Dendritic cell treated with granulocyte-macrophage colony-stimulating factor and Interleukin-4, amounts not matched to agents 40 ng/mL and 50 ng/mL, for 4 days (primary cell): ENCODE measurements at regions not wholly inside any gene's neighbourhood (a gene's known extent, or its start where the extent isn't known, plus 50 kb on each side); places are given as distances from the start of the nearest gene placed in this dataset.

ENCODE experiments used
- H3K27ac Mint-ChIP-seq: one replicate; pipeline ENCODE4 v1.8.0; 2022; ENCODE audit warnings: mild to moderate bottlenecking, mixed read lengths
- H3K27me3 Mint-ChIP-seq: one replicate; pipeline ENCODE4 v1.8.0; 2022; ENCODE audit warnings: mild to moderate bottlenecking, mixed read lengths
- H3K36me3 Mint-ChIP-seq: one replicate; pipeline ENCODE4 v1.8.0; 2022; ENCODE audit warnings: low read depth, mixed read lengths
- H3K4me1 Mint-ChIP-seq: one replicate; pipeline ENCODE4 v1.8.0; 2022; ENCODE audit warnings: low read depth, mixed read lengths
- H3K4me3 Mint-ChIP-seq: one replicate; pipeline ENCODE4 v1.8.0; 2022; ENCODE audit warnings: mild to moderate bottlenecking, moderate library complexity, mixed read lengths
- H3K9me3 Mint-ChIP-seq: one replicate; pipeline ENCODE4 v1.8.0; 2022; ENCODE audit warnings: mixed read lengths
- intact Hi-C: fragments of 100-400 bp; cut with micrococcal nuclease; formaldehyde crosslinking; loops from one replicate; pipeline ENCODE4 v1.15.0; 2022

GRCh38 chr12:53849113-53849512 lies 89.5 kb upstream of the HOXC13 start:
- no peaks in the 10 kb centered on the region for H3K4me1 Mint-ChIP-seq
- H3K4me3 Mint-ChIP-seq, result no peak overlapping the region
- no peaks in the 10 kb centered on the region for H3K36me3 Mint-ChIP-seq
- intact Hi-C loops, result no loop called here
- H3K27me3 Mint-ChIP-seq, result peaks cover 47% of the 10 kb centered on the region
- H3K27ac Mint-ChIP-seq, result no peak overlapping the region
- H3K9me3 Mint-ChIP-seq, result no peaks in the 10 kb centered on the region

- no peak overlapping the region for H3K4me3 Mint-ChIP-seq
- no peaks in the 10 kb centered on the region for H3K4me1 Mint-ChIP-seq
- H3K36me3 Mint-ChIP-seq, result no peaks in the 10 kb centered on the region
- H3K9me3 Mint-ChIP-seq, result no peaks in the 10 kb centered on the region
- intact Hi-C loops, result no loop called here
- peaks cover 44% of the 10 kb centered on the region for H3K27me3 Mint-ChIP-seq
- no peak overlapping the region for H3K27ac Mint-ChIP-seq
Measured at GRCh38 chr12:53849656-53850055, 89.0 kb upstream of the HOXC13 start.

DNA sequence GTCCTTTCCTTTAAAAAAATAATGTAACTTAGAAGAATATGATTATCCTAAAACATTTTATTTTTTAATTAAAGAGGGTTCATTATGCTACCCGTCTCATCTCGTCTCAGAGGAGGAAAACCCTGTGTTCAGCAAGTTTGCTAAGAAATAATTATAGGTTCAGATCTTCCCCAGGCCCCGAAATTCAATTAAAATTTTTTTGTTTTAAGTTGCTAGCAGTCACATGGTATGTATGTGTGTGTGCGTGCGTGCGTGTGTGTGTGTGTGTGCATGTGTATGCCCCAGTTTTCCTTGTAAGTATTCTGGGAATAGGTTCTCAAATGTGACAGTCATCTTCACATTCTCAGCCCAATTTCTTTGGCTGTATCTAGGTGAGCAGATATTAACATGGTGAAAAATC lies 86.6 kb upstream of the HOXC13 start:
- Mint-ChIP-seq H3K4me3 (no peak overlapping the region), H3K36me3 (no peaks in the 10 kb centered on the region), H3K9me3 (no peaks in the 10 kb centered on the region), H3K27me3 (peaks cover 37% of the 10 kb centered on the region), H3K4me1 (no peaks in the 10 kb centered on the region), H3K27ac (no peak overlapping the region)
- intact Hi-C loops, result no loop called here

- H3K27ac Mint-ChIP-seq, result no peak overlapping the region
- intact Hi-C loops, result no loop called here
Measured at GRCh38 chr12:53852992-53853391, 85.6 kb upstream of the HOXC13 start.

DNA sequence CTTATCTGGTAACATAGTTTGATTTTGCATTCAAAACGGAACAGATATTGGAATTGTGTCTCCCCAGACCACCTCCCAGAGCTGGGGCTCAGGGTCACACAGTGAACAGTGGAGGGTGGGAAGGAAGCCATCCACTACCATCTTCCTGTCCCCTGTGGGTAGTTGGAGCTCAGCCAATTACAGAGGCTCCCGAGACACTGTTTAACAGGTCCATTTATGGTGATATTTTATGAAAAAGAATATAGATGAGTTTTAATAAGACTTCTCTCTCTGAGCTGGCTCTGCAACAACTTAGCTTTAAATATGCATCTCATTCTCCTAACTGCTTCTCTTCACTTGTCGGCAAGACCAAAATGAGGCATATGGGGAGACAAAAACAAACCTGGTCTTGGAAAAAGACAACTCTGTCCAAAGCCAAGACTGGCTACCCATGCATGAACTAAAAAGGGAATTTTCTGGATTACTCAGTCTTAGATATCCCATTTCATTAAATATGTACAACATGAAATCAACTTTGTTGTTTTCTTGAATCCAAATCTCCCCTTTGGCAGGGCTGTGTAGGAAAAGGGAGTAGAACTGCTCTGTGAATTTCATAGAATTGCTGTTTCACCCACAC lies 83.8 kb upstream of the HOXC13 start:
- no peaks in the 10 kb centered on the region for H3K9me3 Mint-ChIP-seq
- no peaks in the 10 kb centered on the region for H3K4me1 Mint-ChIP-seq
- H3K4me3 Mint-ChIP-seq, result no peak overlapping the region
- no peaks in the 10 kb centered on the region for H3K36me3 Mint-ChIP-seq
- intact Hi-C loops, result no loop called here
- peaks cover 22% of the 10 kb centered on the region for H3K27me3 Mint-ChIP-seq
- no peak overlapping the region for H3K27ac Mint-ChIP-seq

More at GRCh38 chr12:53852992-53853391, 85.6 kb upstream of the HOXC13 start:
- H3K36me3 Mint-ChIP-seq, result no peaks in the 10 kb centered on the region
- H3K9me3 Mint-ChIP-seq, result no peaks in the 10 kb centered on the region
- peaks cover 32% of the 10 kb centered on the region for H3K27me3 Mint-ChIP-seq
- no peak overlapping the region for H3K4me3 Mint-ChIP-seq
- H3K4me1 Mint-ChIP-seq, result no peaks in the 10 kb centered on the region

DNA sequence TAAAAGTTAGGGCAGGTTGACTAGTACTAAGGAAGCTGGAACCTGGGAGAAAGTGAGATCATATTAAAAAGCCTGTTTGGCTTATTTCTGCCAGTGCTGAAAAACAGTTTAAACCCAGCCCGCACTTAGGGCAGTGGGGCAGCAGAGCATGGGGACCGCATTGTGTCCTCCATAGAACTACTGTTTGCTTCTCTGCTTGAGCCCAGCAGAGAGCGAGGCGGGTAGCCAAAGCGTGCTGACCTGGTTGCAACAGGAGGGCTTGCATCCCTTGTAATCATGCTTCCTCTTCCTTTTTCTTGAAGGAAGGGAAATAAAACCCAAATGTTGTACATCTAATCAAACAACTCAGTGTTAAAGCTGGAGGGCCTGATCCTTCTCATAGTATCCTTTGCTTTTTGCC lies 82.5 kb upstream of the HOXC13 start:
- Mint-ChIP-seq H3K4me1 (no peaks in the 10 kb centered on the region), H3K27me3 (peaks cover 29% of the 10 kb centered on the region), H3K4me3 (no peak overlapping the region), H3K27ac (no peak overlapping the region), H3K36me3 (no peaks in the 10 kb centered on the region), H3K9me3 (no peaks in the 10 kb centered on the region)
- intact Hi-C loops, result no loop called here

- intact Hi-C loops, result no loop called here
- Mint-ChIP-seq H3K27me3 (peaks cover 31% of the 10 kb centered on the region), H3K36me3 (no peaks in the 10 kb centered on the region), H3K27ac (no peak overlapping the region), H3K9me3 (no peaks in the 10 kb centered on the region), H3K4me1 (no peaks in the 10 kb centered on the region), H3K4me3 (no peak overlapping the region)
Measured at GRCh38 chr12:53857666-53858065, 81.0 kb upstream of the HOXC13 start.

- intact Hi-C loops, result no loop called here
- no peaks in the 10 kb centered on the region for H3K9me3 Mint-ChIP-seq
- no peaks in the 10 kb centered on the region for H3K36me3 Mint-ChIP-seq
- H3K4me1 Mint-ChIP-seq, result no peaks in the 10 kb centered on the region
- H3K27ac Mint-ChIP-seq, result no peak overlapping the region
- H3K27me3 Mint-ChIP-seq, result peaks cover 26% of the 10 kb centered on the region
- H3K4me3 Mint-ChIP-seq, result no peak overlapping the region
Measured at GRCh38 chr12:53860426-53861345, 77.9 kb upstream of the HOXC13 start.

DNA sequence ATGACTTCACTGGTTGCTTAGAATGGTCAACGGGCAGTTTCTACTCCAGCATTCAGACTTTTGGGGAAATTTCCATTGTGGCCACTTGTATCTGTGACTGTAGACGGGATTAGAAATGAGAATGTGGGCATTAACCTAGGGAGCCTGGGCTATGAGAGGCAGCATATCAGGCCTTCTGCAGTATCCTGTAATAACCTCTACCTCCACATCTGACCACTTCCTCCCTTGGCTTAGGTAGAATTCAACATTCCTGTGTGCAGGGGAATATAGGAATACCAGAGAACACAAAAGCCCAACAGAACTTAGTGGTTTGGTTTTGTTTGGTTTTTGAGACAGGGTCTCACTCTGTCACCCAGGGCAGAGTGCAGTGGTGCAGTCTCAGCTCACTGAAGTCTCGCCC lies 76.4 kb upstream of the HOXC13 start:
- Mint-ChIP-seq H3K36me3 (no peaks in the 10 kb centered on the region), H3K4me1 (no peaks in the 10 kb centered on the region), H3K27ac (no peak overlapping the region), H3K4me3 (no peak overlapping the region), H3K27me3 (peaks cover 26% of the 10 kb centered on the region), H3K9me3 (no peaks in the 10 kb centered on the region)
- intact Hi-C loops, result no loop called here

DNA sequence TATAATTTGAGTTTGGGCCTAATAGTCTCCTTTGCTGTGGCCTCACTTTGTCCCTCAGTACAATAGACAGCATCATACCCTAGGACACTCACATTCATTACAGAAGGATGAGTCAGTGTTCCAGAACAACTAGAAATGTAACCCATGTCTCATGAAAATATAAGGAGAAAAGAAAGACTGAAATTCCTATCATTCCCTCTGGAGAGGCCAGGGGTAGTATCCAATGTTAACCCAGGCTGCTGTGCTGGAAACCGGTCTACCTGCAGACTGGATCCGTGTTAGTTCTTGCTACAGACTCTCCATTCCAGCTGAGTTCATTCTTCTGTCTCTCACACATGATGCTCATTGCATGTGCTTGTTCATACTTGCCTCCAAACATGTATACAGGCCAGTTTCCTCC lies 75.8 kb upstream of the HOXC13 start:
- H3K4me1 Mint-ChIP-seq, result no peaks in the 10 kb centered on the region
- no peak overlapping the region for H3K27ac Mint-ChIP-seq
- intact Hi-C loops, result no loop called here
- no peak overlapping the region for H3K4me3 Mint-ChIP-seq
- peaks cover 31% of the 10 kb centered on the region for H3K27me3 Mint-ChIP-seq
- no peaks in the 10 kb centered on the region for H3K36me3 Mint-ChIP-seq
- no peaks in the 10 kb centered on the region for H3K9me3 Mint-ChIP-seq

DNA sequence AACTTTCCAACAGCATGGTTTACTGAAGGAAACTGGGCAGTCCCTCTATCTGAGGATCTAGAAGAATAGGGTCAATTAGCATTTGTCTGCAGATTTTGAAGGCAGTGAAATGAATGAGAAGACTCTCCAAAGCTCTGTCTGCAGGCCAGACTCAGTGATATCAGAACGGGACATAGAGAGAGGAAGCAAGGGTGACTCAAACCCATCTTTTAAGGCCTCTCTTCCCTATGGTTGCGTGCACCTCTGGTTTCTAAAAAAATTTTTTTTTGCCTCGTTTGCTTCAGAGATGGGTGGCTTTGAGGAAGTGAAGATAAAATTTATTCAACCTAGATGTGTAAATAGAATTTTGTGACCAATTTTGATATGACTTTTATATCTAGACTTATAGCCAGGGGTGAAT lies 71.9 kb upstream of the HOXC13 start:
- H3K4me3 Mint-ChIP-seq, result no peak overlapping the region
- intact Hi-C loops, result no loop called here
- H3K9me3 Mint-ChIP-seq, result no peaks in the 10 kb centered on the region
- peaks cover 29% of the 10 kb centered on the region for H3K27me3 Mint-ChIP-seq
- H3K4me1 Mint-ChIP-seq, result no peaks in the 10 kb centered on the region
- no peaks in the 10 kb centered on the region for H3K36me3 Mint-ChIP-seq
- H3K27ac Mint-ChIP-seq, result no peak overlapping the region

GRCh38 chr12:53867216-53868012 lies 71.2 kb upstream of the HOXC13 start:
- Mint-ChIP-seq H3K36me3 (no peaks in the 10 kb centered on the region), H3K9me3 (no peaks in the 10 kb centered on the region), H3K27me3 (peaks cover 32% of the 10 kb centered on the region), H3K4me1 (no peaks in the 10 kb centered on the region), H3K27ac (no peak overlapping the region), H3K4me3 (no peak overlapping the region)
- intact Hi-C loops, result no loop called here

DNA sequence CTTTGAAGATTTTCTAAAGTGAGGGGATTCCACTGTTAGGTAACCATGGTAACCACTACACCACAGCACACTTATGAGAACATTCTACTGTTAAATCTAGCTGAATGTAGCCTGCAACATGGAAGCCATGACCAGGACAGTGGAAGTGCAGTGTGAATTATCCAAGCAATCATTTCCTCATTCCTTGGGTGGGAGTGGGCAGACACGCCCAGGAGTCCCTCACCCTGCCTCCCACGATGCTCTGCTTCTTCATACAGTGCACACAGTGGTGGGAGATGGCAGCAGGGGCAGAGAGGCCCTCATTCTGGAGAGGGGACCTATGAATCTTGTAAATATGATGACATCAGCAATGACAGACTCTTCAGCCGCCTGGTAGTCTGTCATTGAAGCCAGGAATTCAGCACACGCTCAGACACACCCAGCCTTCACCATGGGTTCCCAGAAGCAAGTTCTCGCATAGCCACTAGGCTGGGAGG lies 70.1 kb upstream of the HOXC13 start:
- Mint-ChIP-seq H3K27me3 (peaks cover 43% of the 10 kb centered on the region), H3K4me3 (no peak overlapping the region), H3K27ac (no peak overlapping the region), H3K4me1 (no peaks in the 10 kb centered on the region), H3K36me3 (no peaks in the 10 kb centered on the region), H3K9me3 (no peaks in the 10 kb centered on the region)
- intact Hi-C loops, result no loop called here

DNA sequence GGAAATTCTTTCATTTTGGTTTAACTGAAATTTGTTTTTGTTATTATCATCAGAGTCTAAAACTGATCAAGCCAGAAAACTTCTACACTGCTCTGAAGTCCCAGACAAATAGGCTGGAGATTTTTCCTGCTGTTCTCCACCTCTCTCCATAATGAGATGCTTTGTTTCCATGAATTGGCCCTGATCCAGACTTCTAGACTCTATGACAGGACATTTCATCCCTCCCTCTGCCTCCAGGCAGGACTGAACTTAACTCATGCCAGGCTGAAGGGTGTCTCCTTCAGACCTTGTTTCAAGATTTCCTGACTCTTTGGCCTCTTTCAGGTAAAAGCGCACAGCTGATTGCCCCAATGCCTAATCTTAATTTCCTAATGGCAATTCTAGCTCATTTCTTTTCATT lies 69.1 kb upstream of the HOXC13 start:
- H3K27ac Mint-ChIP-seq, result no peak overlapping the region
- peaks cover 44% of the 10 kb centered on the region for H3K27me3 Mint-ChIP-seq
- H3K4me1 Mint-ChIP-seq, result no peaks in the 10 kb centered on the region
- no peaks in the 10 kb centered on the region for H3K9me3 Mint-ChIP-seq
- intact Hi-C loops, result no loop called here
- H3K36me3 Mint-ChIP-seq, result no peaks in the 10 kb centered on the region
- H3K4me3 Mint-ChIP-seq, result no peak overlapping the region
